HEK293 (cell line): ENCODE measurements at regions not wholly inside any gene's neighbourhood (a gene's known extent, or its start where the extent isn't known, plus 50 kb on each side); places are given as distances from the start of the nearest gene placed in this dataset.

Experiments used
- CTCF ChIA-PET: fragments of 350-600 bp; formaldehyde crosslinking; extraction: SDS; loops from one replicate; lab custom pipeline; 2021; ENCODE audit warnings: antibody characterized with exemption; lab: Yijun Ruan, JAX
- POLR2A ChIA-PET: fragments of 300-600 bp; formaldehyde crosslinking; extraction: SDS; loops from one replicate; lab custom pipeline; 2020; ENCODE audit warnings: antibody characterized with exemption, inconsistent platforms; lab: Yijun Ruan, JAX
- H3K27ac ChIP-seq: fragments of 200-500 bp; sonication (Bioruptor generic); 2 replicates; pipeline ENCODE4 v1.5.1; 2014; ENCODE audit warnings: low read depth, low read length, control low read depth, inconsistent platforms; ENCODE audit errors: extremely low read depth
- H3K36me3 ChIP-seq, 2 experiments: fragments of 200-500 bp in 1 of 2; sonication (Bioruptor generic) in 1 of 2; 1 replicate in 1 of 2; 2 replicates in 1 of 2; pipeline ENCODE4 v1.5.1; 2014 to 2017; ENCODE audit warnings: inconsistent platforms in 2 of 2, low read length in 2 of 2; ENCODE audit not compliant: control insufficient read depth in 2 of 2, insufficient read depth in 1 of 2
- H3K4me1 ChIP-seq: fragments of 200-500 bp; sonication (Bioruptor generic); 2 replicates; pipeline ENCODE4 v1.5.1; 2014; ENCODE audit warnings: mild to moderate bottlenecking, low read length, inconsistent platforms; ENCODE audit not compliant: control insufficient read depth, insufficient read depth
- H3K4me3 ChIP-seq: 2 replicates; pipeline ENCODE4 v1.5.1; 2011; ENCODE audit warnings: low read depth, mild to moderate bottlenecking, control low read depth, low read length, moderate library complexity
- H3K9me3 ChIP-seq: fragments of 200-500 bp; sonication (Bioruptor generic); 2 replicates; pipeline ENCODE4 v1.5.1; 2014; ENCODE audit warnings: low read depth, low read length, inconsistent platforms; ENCODE audit not compliant: control insufficient read depth, insufficient read depth
- KLF8 ChIP-seq: fragments of 450-650 bp; formaldehyde crosslinking; IDR thresholded peaks from 2 replicates; pipeline ENCODE4 v1.5.1; 2016; ENCODE audit warnings: missing biosample characterization, missing genetic modification characterization
- SP3 ChIP-seq: fragments of 450-650 bp; formaldehyde crosslinking; IDR thresholded peaks from 2 replicates; pipeline ENCODE4 v1.5.1; 2016; ENCODE audit warnings: missing biosample characterization, missing genetic modification characterization
- SP7 ChIP-seq: fragments of 450-650 bp; formaldehyde crosslinking; IDR thresholded peaks from 2 replicates; pipeline ENCODE4 v1.5.1; 2016; ENCODE audit warnings: missing biosample characterization, missing genetic modification characterization
- ZBTB17 ChIP-seq: fragments of 450-650 bp; formaldehyde crosslinking; IDR thresholded peaks from 2 replicates; pipeline ENCODE4 v1.5.1; 2016; ENCODE audit warnings: missing biosample characterization, missing genetic modification characterization
- ZBTB20 ChIP-seq: fragments of 450-650 bp; formaldehyde crosslinking; IDR thresholded peaks from 2 replicates; pipeline ENCODE4 v1.5.1; 2016; ENCODE audit warnings: missing biosample characterization, missing genetic modification characterization
- ZBTB7A ChIP-seq: fragments of 450-650 bp; formaldehyde crosslinking; IDR thresholded peaks from 2 replicates; pipeline ENCODE4 v1.5.1; 2016; ENCODE audit warnings: low read depth, missing biosample characterization, missing genetic modification characterization
- ZEB2 ChIP-seq: fragments of 450-650 bp; formaldehyde crosslinking; IDR thresholded peaks from 2 replicates; pipeline ENCODE4 v1.5.1; 2016; ENCODE audit warnings: missing biosample characterization, missing genetic modification characterization
- ZNF10 ChIP-seq: fragments of 450-650 bp; formaldehyde crosslinking; IDR thresholded peaks from 2 replicates; pipeline ENCODE4 v1.5.1; 2017; ENCODE audit warnings: missing biosample characterization, missing genetic modification characterization
- ZNF132 ChIP-seq: fragments of 450-650 bp; formaldehyde crosslinking; IDR thresholded peaks from 2 replicates; pipeline ENCODE4 v1.5.1; 2017; ENCODE audit warnings: missing biosample characterization, missing genetic modification characterization, borderline replicate concordance
- ZNF133 ChIP-seq: fragments of 450-650 bp; formaldehyde crosslinking; IDR thresholded peaks from 2 replicates; pipeline ENCODE4 v1.5.1; 2016; ENCODE audit warnings: missing biosample characterization, missing genetic modification characterization
- ZNF138 ChIP-seq: fragments of 450-650 bp; formaldehyde crosslinking; IDR thresholded peaks from 2 replicates; pipeline ENCODE4 v1.5.1; 2016; ENCODE audit warnings: missing biosample characterization, missing genetic modification characterization, borderline replicate concordance
- ZNF146 ChIP-seq: fragments of 450-650 bp; formaldehyde crosslinking; IDR thresholded peaks from 2 replicates; pipeline ENCODE4 v1.5.1; 2016; ENCODE audit warnings: missing biosample characterization, missing genetic modification characterization
- ZNF157 ChIP-seq: fragments of 450-650 bp; formaldehyde crosslinking; IDR thresholded peaks from 2 replicates; pipeline ENCODE4 v1.5.1; 2016; ENCODE audit warnings: missing biosample characterization, missing genetic modification characterization
- ZNF202 ChIP-seq: fragments of 450-650 bp; formaldehyde crosslinking; IDR thresholded peaks from 2 replicates; pipeline ENCODE4 v1.5.1; 2016; ENCODE audit warnings: missing biosample characterization, missing genetic modification characterization, borderline replicate concordance
- ZNF266 ChIP-seq: fragments of 450-650 bp; formaldehyde crosslinking; IDR thresholded peaks from 2 replicates; pipeline ENCODE4 v1.5.1; 2016; ENCODE audit warnings: missing biosample characterization, missing genetic modification characterization, low read depth
- ZNF335 ChIP-seq: fragments of 450-650 bp; formaldehyde crosslinking; conservative IDR thresholded peaks from 2 replicates; pipeline ENCODE4 v1.5.1; 2016; ENCODE audit warnings: missing biosample characterization, missing genetic modification characterization
- ZNF514 ChIP-seq: fragments of 450-650 bp; formaldehyde crosslinking; IDR thresholded peaks from 2 replicates; pipeline ENCODE4 v1.5.1; 2016; ENCODE audit warnings: missing biosample characterization, missing genetic modification characterization
- ZNF548 ChIP-seq: fragments of 450-650 bp; formaldehyde crosslinking; IDR thresholded peaks from 2 replicates; pipeline ENCODE4 v1.5.1; 2016; ENCODE audit warnings: missing biosample characterization, missing genetic modification characterization
- ZNF585B ChIP-seq: fragments of 450-650 bp; formaldehyde crosslinking; IDR thresholded peaks from 2 replicates; pipeline ENCODE4 v1.5.1; 2016; ENCODE audit warnings: missing biosample characterization, missing genetic modification characterization
- ZNF701 ChIP-seq: fragments of 450-650 bp; formaldehyde crosslinking; IDR thresholded peaks from 2 replicates; pipeline ENCODE4 v1.5.1; 2016; ENCODE audit warnings: missing biosample characterization, missing genetic modification characterization
- ZNF707 ChIP-seq: fragments of 450-650 bp; formaldehyde crosslinking; IDR thresholded peaks from 2 replicates; pipeline ENCODE4 v1.5.1; 2016; ENCODE audit warnings: missing biosample characterization, missing genetic modification characterization
- TF ChIP-seq, protein P1 (sequence below): fragments of 450-650 bp; IDR thresholded peaks from 2 replicates; pipeline ENCODE4 v1.5.1; 2018; ENCODE audit warnings: missing biosample characterization, missing genetic modification characterization
- TF ChIP-seq, protein P2 (sequence below): fragments of 450-650 bp; formaldehyde crosslinking; IDR thresholded peaks from 2 replicates; pipeline ENCODE4 v1.5.1; 2017; ENCODE audit warnings: missing biosample characterization, missing genetic modification characterization
- TF ChIP-seq, protein P3 (sequence below): fragments of 450-650 bp; formaldehyde crosslinking; IDR thresholded peaks from 2 replicates; pipeline ENCODE4 v1.5.1; 2016; ENCODE audit warnings: missing biosample characterization, missing genetic modification characterization, low read depth

DNA sequence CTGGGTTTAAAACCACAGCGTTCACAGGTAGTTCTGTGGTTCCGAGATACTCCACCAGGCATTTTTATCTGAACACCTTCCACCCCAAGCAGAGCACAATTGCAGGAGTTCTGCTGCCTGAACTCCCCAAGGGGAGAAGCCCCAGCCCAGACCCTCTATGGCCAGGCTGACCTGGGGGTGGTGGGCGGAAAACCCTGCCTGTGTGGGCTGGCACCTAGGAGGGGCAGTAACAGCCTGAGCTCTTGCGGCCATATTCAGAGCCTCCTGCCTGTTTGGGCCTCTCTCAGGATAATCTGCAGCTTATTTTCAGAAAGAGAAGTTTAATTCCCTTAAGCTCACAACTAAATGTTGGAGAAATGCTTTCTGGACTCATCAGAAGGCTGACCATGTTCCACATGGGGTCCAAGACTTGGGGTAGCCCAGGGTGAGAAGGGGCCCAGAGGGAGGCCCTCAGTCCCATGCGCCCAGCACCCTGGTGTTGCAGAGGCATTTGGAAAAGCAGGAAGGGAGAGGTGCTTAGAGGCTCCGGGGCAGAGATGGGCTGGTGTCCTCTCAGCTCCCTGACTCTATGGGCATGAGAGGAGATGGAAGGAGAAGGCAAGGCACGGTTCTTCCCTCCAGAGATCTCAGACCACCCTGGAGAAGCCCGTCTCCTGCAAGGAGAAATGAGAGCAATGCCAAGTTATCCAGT is 195.6 kb upstream of the TPM1 start:
- no peak for TF ChIP-seq ZNF202 (tag by site-specific recombination)
- no peak for TF ChIP-seq ZNF146
- TF ChIP-seq ZBTB20: no peak
- TF ChIP-seq ZNF10 (tag by site-specific recombination): no peak
- no peak for TF ChIP-seq ZBTB7A (tag by site-specific recombination)
- TF ChIP-seq SP7 (tag by site-specific recombination): no peak
- no peak for TF ChIP-seq KLF8 (tag by site-specific recombination)
- TF ChIP-seq, protein P1, sequence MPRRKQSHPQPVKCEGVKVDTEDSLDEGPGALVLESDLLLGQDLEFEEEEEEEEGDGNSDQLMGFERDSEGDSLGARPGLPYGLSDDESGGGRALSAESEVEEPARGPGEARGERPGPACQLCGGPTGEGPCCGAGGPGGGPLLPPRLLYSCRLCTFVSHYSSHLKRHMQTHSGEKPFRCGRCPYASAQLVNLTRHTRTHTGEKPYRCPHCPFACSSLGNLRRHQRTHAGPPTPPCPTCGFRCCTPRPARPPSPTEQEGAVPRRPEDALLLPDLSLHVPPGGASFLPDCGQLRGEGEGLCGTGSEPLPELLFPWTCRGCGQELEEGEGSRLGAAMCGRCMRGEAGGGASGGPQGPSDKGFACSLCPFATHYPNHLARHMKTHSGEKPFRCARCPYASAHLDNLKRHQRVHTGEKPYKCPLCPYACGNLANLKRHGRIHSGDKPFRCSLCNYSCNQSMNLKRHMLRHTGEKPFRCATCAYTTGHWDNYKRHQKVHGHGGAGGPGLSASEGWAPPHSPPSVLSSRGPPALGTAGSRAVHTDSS (tag by site-specific recombination): no peak
- TF ChIP-seq ZNF707 (tag by site-specific recombination): no peak
- TF ChIP-seq ZNF266 (tag by site-specific recombination): no peak
- TF ChIP-seq ZNF585B (tag by site-specific recombination): no peak
- Histone ChIP-seq H3K4me3 (no peak overlapping the region), H3K36me3 (no peaks in the 10 kb centered on the region), H3K27ac (no peak overlapping the region), H3K4me1 (no peaks in the 10 kb centered on the region), H3K9me3 (no peaks in the 10 kb centered on the region)
- ChIA-PET CTCF (interaction anchor here (0.6 to 1.7 kb wide), 7 partner anchors 24 to 248 kb away, joined by 3 to 7 read pairs (median 4); no protein-coding TSS in a partner anchor), POLR2A (interaction anchor here (2.0 kb wide), 1 partner anchor 201 kb away, joined by 5 read pairs; no protein-coding TSS in a partner anchor)

DNA sequence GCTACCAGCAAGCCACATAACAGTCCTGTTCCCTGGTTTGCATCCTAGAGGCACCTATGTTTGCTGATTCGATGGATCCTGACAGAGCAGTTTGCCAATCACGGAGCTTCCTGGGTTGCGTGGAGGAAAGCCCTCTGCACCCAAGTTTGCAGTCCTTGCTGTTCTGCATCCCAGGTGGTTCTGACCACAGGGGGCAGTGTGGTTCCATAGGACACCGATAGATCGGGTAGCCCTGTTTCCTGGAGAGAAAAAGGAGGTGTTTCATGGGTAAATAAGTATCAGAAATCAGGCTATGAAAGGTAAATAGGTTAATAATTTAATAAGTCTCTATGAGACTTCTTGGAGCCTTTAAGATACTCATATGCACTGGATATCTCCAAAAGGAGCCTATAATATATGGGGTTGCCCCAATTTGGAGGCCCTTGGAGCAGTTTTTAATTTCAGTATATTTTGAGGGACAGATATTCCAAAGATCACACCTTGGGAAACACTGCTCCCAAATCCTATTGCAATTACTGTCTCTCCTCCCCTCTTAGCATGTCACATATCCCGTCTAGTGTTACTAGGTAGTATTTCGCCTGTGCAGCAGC is 194.6 kb upstream of the TPM1 start:
- Histone ChIP-seq H3K4me1 (no peaks in the 10 kb centered on the region), H3K4me3 (no peak overlapping the region)
- TF ChIP-seq ZNF157 (tag by site-specific recombination) (no peak), ZNF132 (tag by site-specific recombination) (no peak), ZNF701 (tag by site-specific recombination) (no peak), ZBTB7A (tag by site-specific recombination) (no peak), ZNF138 (no peak), ZEB2 (tag by site-specific recombination) (no peak), ZNF133 (tag by site-specific recombination) (no peak), ZNF335 (tag by site-specific recombination) (no peak), ZBTB17 (tag by site-specific recombination) (no peak), SP3 (tag by site-specific recombination) (no peak), ZNF548 (tag by site-specific recombination) (no peak), ZNF514 (tag by site-specific recombination) (no peak)
- TF ChIP-seq, protein P2, sequence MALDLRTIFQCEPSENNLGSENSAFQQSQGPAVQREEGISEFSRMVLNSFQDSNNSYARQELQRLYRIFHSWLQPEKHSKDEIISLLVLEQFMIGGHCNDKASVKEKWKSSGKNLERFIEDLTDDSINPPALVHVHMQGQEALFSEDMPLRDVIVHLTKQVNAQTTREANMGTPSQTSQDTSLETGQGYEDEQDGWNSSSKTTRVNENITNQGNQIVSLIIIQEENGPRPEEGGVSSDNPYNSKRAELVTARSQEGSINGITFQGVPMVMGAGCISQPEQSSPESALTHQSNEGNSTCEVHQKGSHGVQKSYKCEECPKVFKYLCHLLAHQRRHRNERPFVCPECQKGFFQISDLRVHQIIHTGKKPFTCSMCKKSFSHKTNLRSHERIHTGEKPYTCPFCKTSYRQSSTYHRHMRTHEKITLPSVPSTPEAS (tag by site-specific recombination): no peak
- TF ChIP-seq, protein P3, sequence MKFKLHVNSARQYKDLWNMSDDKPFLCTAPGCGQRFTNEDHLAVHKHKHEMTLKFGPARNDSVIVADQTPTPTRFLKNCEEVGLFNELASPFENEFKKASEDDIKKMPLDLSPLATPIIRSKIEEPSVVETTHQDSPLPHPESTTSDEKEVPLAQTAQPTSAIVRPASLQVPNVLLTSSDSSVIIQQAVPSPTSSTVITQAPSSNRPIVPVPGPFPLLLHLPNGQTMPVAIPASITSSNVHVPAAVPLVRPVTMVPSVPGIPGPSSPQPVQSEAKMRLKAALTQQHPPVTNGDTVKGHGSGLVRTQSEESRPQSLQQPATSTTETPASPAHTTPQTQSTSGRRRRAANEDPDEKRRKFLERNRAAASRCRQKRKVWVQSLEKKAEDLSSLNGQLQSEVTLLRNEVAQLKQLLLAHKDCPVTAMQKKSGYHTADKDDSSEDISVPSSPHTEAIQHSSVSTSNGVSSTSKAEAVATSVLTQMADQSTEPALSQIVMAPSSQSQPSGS (tag by site-specific recombination): no peak
- TF ChIP-seq, all 188 proteins: peak for 0
- Histone ChIP-seq H3K36me3 (no peaks in the 10 kb centered on the region), H3K9me3 (no peaks in the 10 kb centered on the region), H3K27ac (no peak overlapping the region)
- ChIA-PET POLR2A (interaction anchor here (2.0 kb wide), 1 partner anchor 200 kb away, joined by 5 read pairs; no protein-coding TSS in a partner anchor), CTCF (interaction anchor here (0.6 to 1.3 kb wide), 7 partner anchors 42 to 556 kb away, joined by 3 to 5 read pairs (median 3); no protein-coding TSS in a partner anchor)
